ENCODE measurements at regions not wholly inside any gene's neighbourhood (a gene's known extent, or its start where the extent isn't known, plus 50 kb on each side); places are given as distances from the start of the nearest gene placed in this dataset.

DNA sequence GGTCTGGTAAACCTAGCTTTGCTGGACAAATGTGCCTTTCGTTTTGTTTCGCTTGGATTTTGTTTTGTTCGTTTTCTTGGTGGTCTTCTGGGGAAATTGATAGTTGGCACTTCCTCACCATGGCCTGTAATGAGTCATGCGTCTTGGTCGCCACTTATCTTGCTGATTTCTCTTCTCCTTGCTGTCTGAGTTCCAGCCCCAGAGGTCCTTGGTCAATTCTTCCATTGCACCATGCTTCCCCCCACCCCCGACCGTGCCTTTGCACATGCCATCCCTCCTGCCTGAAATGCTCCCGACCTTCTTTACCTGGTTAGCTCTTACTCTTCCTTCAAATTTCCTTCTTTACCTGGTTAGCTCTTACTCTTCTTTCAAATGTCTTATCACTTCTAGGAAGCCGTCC, 168.7 kb upstream of the MSX2 start:
- DNase-seq (ENCODE audit: extremely low read depth, insufficient read length) = no peak
- no peaks in the 10 kb centered on the region for H3K36me3 ChIP-seq (ENCODE audit: control insufficient read depth, insufficient read depth, low read length)
- TF ChIP-seq, protein P1, sequence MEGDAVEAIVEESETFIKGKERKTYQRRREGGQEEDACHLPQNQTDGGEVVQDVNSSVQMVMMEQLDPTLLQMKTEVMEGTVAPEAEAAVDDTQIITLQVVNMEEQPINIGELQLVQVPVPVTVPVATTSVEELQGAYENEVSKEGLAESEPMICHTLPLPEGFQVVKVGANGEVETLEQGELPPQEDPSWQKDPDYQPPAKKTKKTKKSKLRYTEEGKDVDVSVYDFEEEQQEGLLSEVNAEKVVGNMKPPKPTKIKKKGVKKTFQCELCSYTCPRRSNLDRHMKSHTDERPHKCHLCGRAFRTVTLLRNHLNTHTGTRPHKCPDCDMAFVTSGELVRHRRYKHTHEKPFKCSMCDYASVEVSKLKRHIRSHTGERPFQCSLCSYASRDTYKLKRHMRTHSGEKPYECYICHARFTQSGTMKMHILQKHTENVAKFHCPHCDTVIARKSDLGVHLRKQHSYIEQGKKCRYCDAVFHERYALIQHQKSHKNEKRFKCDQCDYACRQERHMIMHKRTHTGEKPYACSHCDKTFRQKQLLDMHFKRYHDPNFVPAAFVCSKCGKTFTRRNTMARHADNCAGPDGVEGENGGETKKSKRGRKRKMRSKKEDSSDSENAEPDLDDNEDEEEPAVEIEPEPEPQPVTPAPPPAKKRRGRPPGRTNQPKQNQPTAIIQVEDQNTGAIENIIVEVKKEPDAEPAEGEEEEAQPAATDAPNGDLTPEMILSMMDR (IDR thresholded peaks at IDR 0.05; ENCODE audit: insufficient read depth, low read length, poor library complexity, severe bottlenecking) = no peak
- H3K27me3 ChIP-seq (replicated peaks; ENCODE audit: control insufficient read depth, insufficient read depth, low read length) = no peaks in the 10 kb centered on the region
- H3K4me3 ChIP-seq (replicated peaks; ENCODE audit: low read depth, low read length) = no peak overlapping the region

DNA sequence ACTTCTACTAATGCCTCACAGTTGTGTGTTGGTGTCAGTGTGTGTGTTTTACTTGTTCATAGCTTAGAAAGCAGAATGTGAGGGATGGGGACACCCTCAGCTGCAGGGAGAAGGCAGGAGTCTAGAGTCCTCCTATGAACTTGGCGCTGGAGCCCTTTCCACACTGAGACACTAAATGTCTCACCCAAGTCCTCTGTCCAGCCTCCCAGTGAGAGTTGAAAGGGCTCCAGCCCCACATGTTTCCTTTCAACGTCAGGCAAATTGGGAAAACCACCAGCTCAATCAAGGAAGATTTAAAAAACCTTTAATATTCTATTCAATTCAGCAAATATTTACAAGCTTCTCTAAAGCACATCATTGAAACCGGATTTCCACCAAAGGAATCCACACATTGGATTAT, 167.6 kb upstream of the MSX2 start:
- TF ChIP-seq, protein P1 (IDR thresholded peaks at IDR 0.05; ENCODE audit: insufficient read depth, low read length, poor library complexity, severe bottlenecking) = no peak
- no peak for DNase-seq (ENCODE audit: extremely low read depth, insufficient read length)
- Histone ChIP-seq H3K27me3 (replicated peaks; ENCODE audit: control insufficient read depth, insufficient read depth, low read length) (no peaks in the 10 kb centered on the region), H3K4me3 (replicated peaks; ENCODE audit: low read depth, low read length) (no peak overlapping the region), H3K36me3 (ENCODE audit: control insufficient read depth, insufficient read depth, low read length) (no peaks in the 10 kb centered on the region)

DNA sequence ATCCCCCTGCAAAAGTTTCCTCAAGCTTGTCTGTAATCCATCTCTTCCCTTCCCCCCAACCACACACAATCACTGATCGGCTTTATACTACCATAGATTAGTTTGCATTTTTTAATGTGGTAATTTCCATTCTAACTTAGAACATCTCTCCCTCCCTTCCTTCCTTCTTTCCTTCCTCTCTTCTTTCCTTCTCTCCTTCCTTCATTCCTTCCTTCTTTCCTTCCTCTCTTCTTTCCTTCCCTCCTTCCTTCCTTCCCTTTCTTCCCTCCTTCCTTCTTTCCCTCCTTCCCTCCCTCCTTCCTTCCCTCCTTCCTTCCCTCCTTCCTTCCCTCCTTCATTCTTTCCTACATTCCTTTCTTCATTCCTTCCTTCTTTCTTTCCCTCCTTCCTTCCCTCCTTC, 166.2 kb upstream of the MSX2 start:
- Histone ChIP-seq H3K27me3 (replicated peaks; ENCODE audit: control insufficient read depth, insufficient read depth, low read length) (no peaks in the 10 kb centered on the region; the same call in 1 of the 2 replicates), H3K36me3 (ENCODE audit: control insufficient read depth, insufficient read depth, low read length) (no peaks in the 10 kb centered on the region), H3K4me3 (replicated peaks; ENCODE audit: low read depth, low read length) (no peak overlapping the region)
- TF ChIP-seq, protein P1 (IDR thresholded peaks at IDR 0.05; ENCODE audit: insufficient read depth, low read length, poor library complexity, severe bottlenecking) = no peak
- DNase-seq (ENCODE audit: extremely low read depth, insufficient read length) = no peak

DNA sequence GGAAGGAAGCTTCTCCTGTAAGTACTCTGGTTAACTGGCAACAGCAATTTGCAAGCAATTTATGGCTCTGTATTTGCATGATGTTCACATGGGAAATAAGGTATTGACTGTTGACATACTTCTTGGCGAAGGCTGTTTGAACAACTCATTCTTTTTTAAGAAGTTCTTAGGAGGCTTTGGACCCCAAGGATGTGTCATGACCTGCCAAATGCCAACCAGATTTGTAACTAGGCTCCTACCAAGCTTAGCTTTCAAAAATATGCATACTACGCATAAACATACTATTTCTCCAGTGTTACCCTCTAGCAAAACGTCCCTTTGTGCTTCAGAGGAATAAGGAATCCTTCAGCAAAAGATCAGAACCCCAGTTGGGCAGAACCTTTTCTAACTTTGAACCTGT, 165.2 kb upstream of the MSX2 start:
- no peak for DNase-seq (ENCODE audit: extremely low read depth, insufficient read length)
- H3K27me3 ChIP-seq (replicated peaks; ENCODE audit: control insufficient read depth, insufficient read depth, low read length) = no peaks in the 10 kb centered on the region; the same call in 1 of the 2 replicates

DNA sequence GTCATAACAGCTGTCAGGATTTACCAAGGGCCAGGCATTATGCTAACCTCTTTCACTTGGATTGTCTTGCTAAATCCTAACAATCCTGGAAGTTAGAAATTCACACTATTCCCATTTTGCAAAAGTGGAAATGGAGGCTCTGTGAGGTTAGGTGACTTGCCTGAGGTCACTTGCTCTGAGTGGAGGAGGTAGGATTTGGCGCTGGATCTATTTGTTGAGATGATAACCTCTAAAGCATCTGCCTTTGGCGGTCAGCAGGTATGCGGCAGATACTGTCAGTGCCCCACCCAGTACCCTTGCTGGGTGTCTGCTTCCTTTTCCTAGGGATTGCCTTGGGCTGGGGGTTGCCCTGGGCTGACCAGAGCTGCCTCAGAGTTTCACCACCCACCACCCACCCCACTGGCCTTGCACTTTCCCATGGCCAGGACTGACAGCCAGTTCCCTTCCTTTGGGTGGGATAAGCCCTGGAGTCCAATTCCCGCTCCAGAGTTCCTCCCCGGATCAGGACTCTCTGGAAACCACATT, 164.8 kb upstream of the MSX2 start:
- no peak for DNase-seq (ENCODE audit: extremely low read depth, insufficient read length)
- no peaks in the 10 kb centered on the region for H3K36me3 ChIP-seq (ENCODE audit: control insufficient read depth, insufficient read depth, low read length)

More for the DNA sequence above, 165.2 kb upstream of the MSX2 start:
- Histone ChIP-seq H3K36me3 (ENCODE audit: control insufficient read depth, insufficient read depth, low read length) (no peaks in the 10 kb centered on the region), H3K4me3 (replicated peaks; ENCODE audit: low read depth, low read length) (no peak overlapping the region)
- TF ChIP-seq, protein P1 (IDR thresholded peaks at IDR 0.05; ENCODE audit: insufficient read depth, low read length, poor library complexity, severe bottlenecking) = no peak

More for the DNA sequence above, 164.8 kb upstream of the MSX2 start:
- no peak overlapping the region for H3K4me3 ChIP-seq (replicated peaks; ENCODE audit: low read depth, low read length)
- TF ChIP-seq, protein P1 (IDR thresholded peaks at IDR 0.05; ENCODE audit: insufficient read depth, low read length, poor library complexity, severe bottlenecking) = no peak
- no peaks in the 10 kb centered on the region; the same call in 1 of the 2 replicates for H3K27me3 ChIP-seq (replicated peaks; ENCODE audit: control insufficient read depth, insufficient read depth, low read length)

Data from GM06990 (cell line).